Sigmoid colon (tissue), 6 donors: ENCODE measurements at regions not wholly inside any gene's neighbourhood (a gene's known extent, or its start where the extent isn't known, plus 50 kb on each side); places are given as distances from the start of the nearest gene placed in this dataset.

Experiments
- DNase-seq: peaks from one replicate; pipeline ENCODE4 v3.0.0-alpha.2; 2019
- H3K27ac ChIP-seq, 4 donors: fragments of 200-600 bp; sonication (generic); one replicate each; pipeline ENCODE4 v1.5.1; 2016 to 2019; ENCODE audit warnings: mild to moderate bottlenecking in 1 of 4
- H3K27me3 ChIP-seq, 3 donors: fragments of 200-600 bp; sonication (generic); one replicate each; pipeline ENCODE4 v1.5.1; 2019; ENCODE audit warnings: mild to moderate bottlenecking in 1 of 3
- H3K36me3 ChIP-seq, 4 donors: fragments of 200-600 bp; sonication (generic); one replicate each; pipeline ENCODE4 v1.5.1; 2016 to 2019
- H3K4me1 ChIP-seq, 4 donors: fragments of 200-600 bp; sonication (generic); one replicate each; pipeline ENCODE4 v1.5.1; 2017 to 2019
- H3K4me3 ChIP-seq, 4 donors: fragments of 200-600 bp; sonication (generic); one replicate each; pipeline ENCODE4 v1.5.1; 2017 to 2019; ENCODE audit warnings: mild to moderate bottlenecking in 2 of 4, moderate library complexity in 1 of 4
- H3K9me3 ChIP-seq, 4 donors: fragments of 200-600 bp in 3 of 4; sonication (generic) in 3 of 4; one replicate each; pipeline versions ENCODE4 v1.5.1 to v1.6.1; 2013 to 2019
- EP300 ChIP-seq, 4 donors: sonication (generic); formaldehyde crosslinking; IDR thresholded peaks; one replicate each; pipeline ENCODE4 v1.6.1; 2017; ENCODE audit warnings: antibody characterized with exemption in 4 of 4
- POLR2A ChIP-seq, 2 donors: fragments of 450-650 bp; IDR thresholded peaks; one replicate each; pipeline ENCODE4 v1.6.1; 2016; ENCODE audit warnings: antibody characterized with exemption in 2 of 2, mild to moderate bottlenecking in 2 of 2, moderate library complexity in 2 of 2
- POLR2AphosphoS5 ChIP-seq, 4 donors: sonication (generic); formaldehyde crosslinking; IDR thresholded peaks; one replicate each; pipeline ENCODE4 v1.6.1; 2017; ENCODE audit warnings: antibody characterized with exemption in 4 of 4
- WGBS, 2 donors: extraction: QIAGEN DNeasy Blood & Tissue Kit; methylation state at CpG; one replicate each; pipeline ENCODE4 v1.1.7; 2013; 5-methylcytosine and 5-hydroxymethylcytosine counted together
- intact Hi-C: fragments of 100-400 bp; cut with DNase I; formaldehyde crosslinking; loops from one replicate; pipeline ENCODE4 v1.15.1; 2023
- TF ChIP-seq, protein P1 (sequence below), 4 experiments: fragments of 450-650 bp in 3 of 4; fragments of 200-600 bp in 1 of 4; IDR thresholded peaks; one replicate each; pipeline ENCODE4 v1.5.1; 2016 to 2019; ENCODE audit warnings: antibody characterized with exemption in 4 of 4, mild to moderate bottlenecking in 3 of 4, moderate library complexity in 2 of 4
- donor health status: healthy with polysubstance abuse.
- donor health status: healthy.

DNA sequence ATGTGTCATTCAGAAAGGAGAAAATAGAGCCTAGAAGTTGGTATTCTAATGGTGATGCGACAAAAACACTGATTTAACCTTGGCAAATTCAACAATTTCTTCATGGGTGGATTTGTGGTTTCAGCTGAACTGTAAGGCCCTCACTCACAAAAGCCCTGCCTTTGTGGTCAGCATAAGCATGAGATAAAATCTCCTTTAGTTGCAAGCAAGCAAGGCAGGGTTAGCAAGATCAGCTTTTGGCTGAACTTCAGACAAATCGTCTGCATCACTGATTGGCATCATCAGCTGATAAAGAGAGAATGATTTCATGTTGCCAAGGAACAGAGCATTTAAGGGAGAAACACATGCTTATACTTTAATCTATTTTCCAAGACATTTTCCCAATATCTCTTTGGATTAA is 2582.2 kb downstream of the PCDH7 start:
- DNase-seq, result no peak
- no peak for TF ChIP-seq POLR2A (IDR thresholded peaks at IDR 0.05)
- TF ChIP-seq, protein P1, sequence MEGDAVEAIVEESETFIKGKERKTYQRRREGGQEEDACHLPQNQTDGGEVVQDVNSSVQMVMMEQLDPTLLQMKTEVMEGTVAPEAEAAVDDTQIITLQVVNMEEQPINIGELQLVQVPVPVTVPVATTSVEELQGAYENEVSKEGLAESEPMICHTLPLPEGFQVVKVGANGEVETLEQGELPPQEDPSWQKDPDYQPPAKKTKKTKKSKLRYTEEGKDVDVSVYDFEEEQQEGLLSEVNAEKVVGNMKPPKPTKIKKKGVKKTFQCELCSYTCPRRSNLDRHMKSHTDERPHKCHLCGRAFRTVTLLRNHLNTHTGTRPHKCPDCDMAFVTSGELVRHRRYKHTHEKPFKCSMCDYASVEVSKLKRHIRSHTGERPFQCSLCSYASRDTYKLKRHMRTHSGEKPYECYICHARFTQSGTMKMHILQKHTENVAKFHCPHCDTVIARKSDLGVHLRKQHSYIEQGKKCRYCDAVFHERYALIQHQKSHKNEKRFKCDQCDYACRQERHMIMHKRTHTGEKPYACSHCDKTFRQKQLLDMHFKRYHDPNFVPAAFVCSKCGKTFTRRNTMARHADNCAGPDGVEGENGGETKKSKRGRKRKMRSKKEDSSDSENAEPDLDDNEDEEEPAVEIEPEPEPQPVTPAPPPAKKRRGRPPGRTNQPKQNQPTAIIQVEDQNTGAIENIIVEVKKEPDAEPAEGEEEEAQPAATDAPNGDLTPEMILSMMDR (IDR thresholded peaks at IDR 0.05), result no peak
- TF ChIP-seq POLR2AphosphoS5 (IDR thresholded peaks at IDR 0.05), result no peak
- Histone ChIP-seq H3K9me3 (no peaks in the 10 kb centered on the region), H3K4me3 (no peak overlapping the region), H3K27me3 (no peaks in the 10 kb centered on the region), H3K4me1 (no peaks in the 10 kb centered on the region), H3K36me3 (no peaks in the 10 kb centered on the region), H3K27ac (no peak overlapping the region)
- 45 to 60% methylated on average over 2 of the region's 2 CpGs for WGBS, 2 donors
- intact Hi-C loops, result no loop called here

DNA sequence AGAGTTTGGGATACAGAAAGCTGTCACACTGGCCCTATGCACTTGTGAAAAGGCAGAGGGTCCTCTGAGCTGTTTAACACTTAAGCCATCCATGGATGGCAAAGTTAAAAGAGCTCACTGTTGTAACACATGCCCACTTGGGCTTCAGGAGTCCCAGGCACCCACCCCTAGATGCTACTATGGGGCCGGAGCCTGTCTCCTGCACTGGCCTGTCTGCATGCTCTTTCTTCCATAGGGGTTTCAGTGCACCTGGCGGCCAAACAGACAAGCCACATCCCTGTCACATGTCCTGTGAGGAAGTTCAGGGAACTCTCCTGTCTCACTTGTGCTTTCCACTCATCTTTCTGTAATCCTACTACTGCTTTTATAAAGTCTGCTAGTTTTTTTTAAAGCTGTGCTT is 2586.0 kb downstream of the PCDH7 start:
- 87 to 92% methylated on average over 2 of the region's 2 CpGs for WGBS, 2 donors
- no peak for DNase-seq
- no peak overlapping the region for H3K27ac ChIP-seq
- H3K4me1 ChIP-seq, result no peaks in the 10 kb centered on the region
- no peaks in the 10 kb centered on the region for H3K9me3 ChIP-seq
- H3K27me3 ChIP-seq, result no peaks in the 10 kb centered on the region
- intact Hi-C loops, result no loop called here
- no peaks in the 10 kb centered on the region for H3K36me3 ChIP-seq
- H3K4me3 ChIP-seq, result no peak overlapping the region
- no peak for TF ChIP-seq POLR2AphosphoS5 (IDR thresholded peaks at IDR 0.05)
- TF ChIP-seq, protein P1 (IDR thresholded peaks at IDR 0.05), result no peak
- TF ChIP-seq POLR2A (IDR thresholded peaks at IDR 0.05), result no peak
- TF ChIP-seq EP300 (IDR thresholded peaks at IDR 0.05), result no peak

DNA sequence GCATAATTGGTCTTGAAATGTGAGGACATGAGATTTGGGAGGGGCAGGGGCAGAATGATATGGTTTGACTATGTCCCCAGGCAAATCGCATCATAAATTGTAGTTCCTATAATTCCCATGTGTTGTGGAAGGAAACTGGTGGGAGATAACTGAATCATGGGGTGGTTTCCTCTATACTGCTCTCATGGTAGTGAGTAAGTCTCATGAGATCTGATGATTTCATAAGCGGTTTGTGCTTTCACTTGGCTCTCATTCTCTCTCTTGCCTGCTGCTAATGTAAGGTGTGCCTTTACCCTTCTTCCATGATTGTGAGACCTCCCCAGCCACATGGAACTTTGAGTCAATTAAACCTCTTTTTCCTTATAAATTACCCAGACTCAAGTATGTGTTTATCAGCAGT is 2595.9 kb downstream of the PCDH7 start:
- Histone ChIP-seq H3K27ac (no peak overlapping the region), H3K9me3 (peaks cover 0 to 8% (median 0%) of the 10 kb centered on the region in 4 donors)
- WGBS, 2 donors, result 90 to 92% methylated on average over 2 of the region's 2 CpGs

DNA sequence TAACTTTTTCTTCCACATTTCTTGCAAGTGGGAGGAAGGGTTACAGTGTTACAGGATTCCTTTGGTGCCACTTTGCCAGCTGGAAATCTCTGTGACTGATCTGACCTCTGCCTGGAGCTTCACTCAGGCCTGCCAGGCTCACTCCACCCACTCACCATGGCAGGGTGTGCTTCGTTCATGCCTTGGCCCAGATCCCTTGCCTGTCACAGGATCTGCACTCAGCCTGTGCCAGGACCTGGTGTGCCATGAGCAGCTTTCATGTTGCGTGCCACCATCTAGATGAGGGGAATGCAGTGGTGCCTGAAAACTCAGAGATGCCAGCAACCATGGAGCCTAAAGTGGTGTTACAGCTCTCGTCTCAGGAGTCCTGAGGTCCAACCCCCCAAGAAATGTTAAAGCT is 2596.4 kb downstream of the PCDH7 start:
- no peak for TF ChIP-seq POLR2A (IDR thresholded peaks at IDR 0.05)
- TF ChIP-seq EP300 (IDR thresholded peaks at IDR 0.05), result no peak
- no peak for TF ChIP-seq POLR2AphosphoS5 (IDR thresholded peaks at IDR 0.05)
- TF ChIP-seq, protein P1 (IDR thresholded peaks at IDR 0.05), result no peak
- WGBS, 2 donors, result 74 to 86% methylated on average over 3 of the region's 3 CpGs
- Histone ChIP-seq H3K27ac (no peak overlapping the region), H3K4me3 (no peak overlapping the region), H3K4me1 (peaks cover 0 to 5% (median 0%) of the 10 kb centered on the region in 4 donors), H3K9me3 (peaks cover 0 to 8% (median 0%) of the 10 kb centered on the region in 4 donors), H3K27me3 (no peaks in the 10 kb centered on the region), H3K36me3 (no peaks in the 10 kb centered on the region)
- intact Hi-C loops, result no loop called here
- no peak for DNase-seq

More for the DNA sequence above, 2595.9 kb downstream of the PCDH7 start:
- intact Hi-C loops, result no loop called here
- H3K4me3 ChIP-seq, result no peak overlapping the region
- no peak for DNase-seq
- H3K4me1 ChIP-seq, result peaks cover 0 to 5% (median 0%) of the 10 kb centered on the region in 4 donors
- no peak for TF ChIP-seq POLR2A (IDR thresholded peaks at IDR 0.05)
- no peak for TF ChIP-seq POLR2AphosphoS5 (IDR thresholded peaks at IDR 0.05)
- TF ChIP-seq, protein P1 (IDR thresholded peaks at IDR 0.05), result no peak
- TF ChIP-seq EP300 (IDR thresholded peaks at IDR 0.05), result no peak
- no peaks in the 10 kb centered on the region for H3K36me3 ChIP-seq
- no peaks in the 10 kb centered on the region for H3K27me3 ChIP-seq

DNA sequence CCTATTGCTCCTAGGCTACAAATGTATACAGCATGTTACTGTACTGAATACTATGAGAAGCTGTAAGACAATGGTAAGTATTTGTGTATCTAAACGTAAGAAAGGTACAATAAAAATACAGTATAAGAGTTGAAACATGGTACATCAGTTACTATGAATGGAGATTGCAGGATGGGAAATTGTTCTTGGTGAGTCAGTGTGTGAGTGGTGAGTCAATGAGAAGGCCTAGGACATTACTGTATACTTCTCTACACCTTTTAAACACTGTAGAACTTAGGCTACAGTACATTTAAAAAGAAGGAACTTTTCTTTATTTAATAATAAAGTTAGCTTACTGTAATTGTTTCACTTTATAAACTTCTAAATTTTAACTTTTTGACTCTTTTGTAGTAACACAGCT is 2603.2 kb downstream of the PCDH7 start:
- no peaks in the 10 kb centered on the region for H3K9me3 ChIP-seq
- TF ChIP-seq EP300 (IDR thresholded peaks at IDR 0.05) (no peak), POLR2AphosphoS5 (IDR thresholded peaks at IDR 0.05) (no peak), POLR2A (IDR thresholded peaks at IDR 0.05) (no peak)
- TF ChIP-seq, protein P1 (IDR thresholded peaks at IDR 0.05), result no peak
- intact Hi-C loops, result no loop called here
- 70 to 85% methylated on average over 1 of the region's 1 CpG for WGBS, 2 donors
- no peaks in the 10 kb centered on the region for H3K36me3 ChIP-seq
- no peaks in the 10 kb centered on the region for H3K4me1 ChIP-seq
- no peak overlapping the region for H3K4me3 ChIP-seq
- no peak for DNase-seq
- no peaks in the 10 kb centered on the region for H3K27me3 ChIP-seq
- H3K27ac ChIP-seq, result no peak overlapping the region
